K562 (cell line): ENCODE measurements at regions not wholly inside any gene's neighbourhood (a gene's known extent, or its start where the extent isn't known, plus 50 kb on each side); places are given as distances from the start of the nearest gene placed in this dataset.

Source experiments
- ATAC-seq: fragments of 200-7000 bp; cut with Tn5 transposase; 3 replicates; pipeline ENCODE4 v1.9.1; 2020; ENCODE audit warnings: moderate library complexity
- BruUV-seq: library from RNA; stranded (reverse); fragments of 400-500 nt; replicated peaks from 2 replicates; lab custom pipeline; 2021; lab: Mats Ljungman, UMichigan
- CTCF ChIA-PET: fragments of 300-600 bp; formaldehyde crosslinking; extraction: SDS; loops from one replicate; lab custom pipeline; 2021; ENCODE audit warnings: low intra/inter-chr PET ratio; lab: Yijun Ruan, JAX
- POLR2A ChIA-PET: fragments of 300-600, 350-650 bp; sonication (Branson Sonifier 250); formaldehyde crosslinking; extraction: SDS; loops from one replicate; lab custom pipeline; 2021; ENCODE audit warnings: antibody characterized with exemption, inconsistent platforms; lab: Yijun Ruan, JAX
- DNase-seq, 4 experiments: peaks; one replicate each; pipeline versions ENCODE4 v3.0.0 to v3.0.0-alpha.2; 2011 to 2018; ENCODE audit warnings: low spot score in 3 of 4, mixed read lengths in 3 of 4; ENCODE audit errors: extremely low read depth in 1 of 4
- FAIRE-seq: peaks from 2 replicates; lab custom pipeline; 2011; peaks lifted over from hg19 to GRCh38; lab: Jason Lieb, UNC
- H2AFZ ChIP-seq: 2 replicates; pipeline ENCODE4 v1.6.0; 2011; ENCODE audit warnings: low read depth, low read length, control low read depth, inconsistent platforms
- H3K27ac ChIP-seq: fragments of 200-600 bp; 3 replicates; pipeline ENCODE4 v1.8.0; 2011; ENCODE audit warnings: low read depth, mild to moderate bottlenecking, control low read depth, inconsistent platforms, low read length, moderate library complexity, mixed read lengths; ENCODE audit errors: extremely low read depth
- H3K27me3 ChIP-seq, 2 experiments: fragments of 300-600 bp in 1 of 2; 2 replicates in 1 of 2; 3 replicates in 1 of 2; pipeline versions ENCODE4 v1.6.0 to v1.8.0; 2011; ENCODE audit warnings: inconsistent platforms in 2 of 2, low read length in 2 of 2, mild to moderate bottlenecking in 1 of 2, mixed read lengths in 1 of 2, moderate library complexity in 1 of 2; ENCODE audit not compliant: control insufficient read depth in 2 of 2, insufficient read depth in 2 of 2
- H3K36me3 ChIP-seq: fragments of 300-600 bp; 3 replicates; pipeline ENCODE4 v1.8.0; 2011; ENCODE audit warnings: mild to moderate bottlenecking, low read length, inconsistent platforms; ENCODE audit not compliant: control insufficient read depth, insufficient read depth
- H3K4me1 ChIP-seq, 2 experiments: fragments of 200-600 bp in 1 of 2; replicated peaks in 1 of 2; 2 replicates in 1 of 2; 3 replicates in 1 of 2; pipeline versions ENCODE4 v1.5.1 to v1.8.0; 2011; ENCODE audit warnings: inconsistent platforms in 2 of 2, low read length in 2 of 2, mild to moderate bottlenecking in 1 of 2, mixed read lengths in 1 of 2, moderate library complexity in 1 of 2; ENCODE audit not compliant: control insufficient read depth in 2 of 2, insufficient read depth in 2 of 2
- H3K4me2 ChIP-seq: 2 replicates; pipeline ENCODE4 v1.6.1; 2011; ENCODE audit warnings: low read length, control low read depth, inconsistent platforms, mixed read lengths; ENCODE audit not compliant: insufficient read depth
- H3K4me3 ChIP-seq: fragments of 200-600 bp; sonication (generic), shearing (Covaris generic); 2 replicates; pipeline ENCODE4 v1.5.1; 2016; ENCODE audit warnings: control low read depth, inconsistent platforms
- H3K79me2 ChIP-seq: fragments of 200-600 bp; 3 replicates; pipeline ENCODE4 v1.8.0; 2011; ENCODE audit warnings: low read length, inconsistent platforms; ENCODE audit not compliant: control insufficient read depth, insufficient read depth
- H3K9ac ChIP-seq, 2 experiments: 2 replicates each; pipeline versions ENCODE4 v1.6.0 to v1.6.1; 2011; ENCODE audit warnings: low read depth in 2 of 2, low read length in 2 of 2, control low read depth in 1 of 2, inconsistent platforms in 1 of 2, mild to moderate bottlenecking in 1 of 2, mixed read lengths in 1 of 2; ENCODE audit not compliant: insufficient read depth in 1 of 2
- H3K9me1 ChIP-seq: one replicate; pipeline ENCODE4 v1.6.0; 2011; ENCODE audit warnings: inconsistent platforms, mild to moderate bottlenecking, low read length, moderate library complexity; ENCODE audit not compliant: control insufficient read depth, insufficient read depth
- H3K9me3 ChIP-seq: replicated peaks from 2 replicates; pipeline ENCODE4 v1.5.1; 2011; ENCODE audit warnings: low read depth, low read length, inconsistent platforms; ENCODE audit not compliant: control insufficient read depth, insufficient read depth
- H4K20me1 ChIP-seq: replicated peaks from 2 replicates; pipeline ENCODE4 v1.6.1; 2011; ENCODE audit warnings: low read length, inconsistent platforms, mixed read lengths; ENCODE audit not compliant: control insufficient read depth, insufficient read depth
- ASH1L ChIP-seq: fragments of 450-650 bp; IDR thresholded peaks from 2 replicates; pipeline ENCODE4 v1.6.1; 2018; ENCODE audit warnings: borderline replicate concordance, mild to moderate bottlenecking, low read depth; ENCODE audit not compliant: partially characterized antibody
- GATA2 ChIP-seq: sonication (generic); formaldehyde crosslinking; IDR thresholded peaks from 2 replicates; pipeline ENCODE4 v1.4.0; 2020; ENCODE audit warnings: mild to moderate bottlenecking, missing genetic modification reagents
- KAT8 ChIP-seq: fragments of 450-650 bp; IDR thresholded peaks from 2 replicates; pipeline ENCODE4 v1.6.1; 2016; ENCODE audit warnings: low read depth, mild to moderate bottlenecking
- SNRNP70 ChIP-seq: fragments of 200-400 bp; formaldehyde crosslinking; optimal IDR thresholded peaks from 2 replicates; pipeline ENCODE3; 2017; ENCODE audit warnings: low read depth, low read length
- TAL1 ChIP-seq: fragments of 450-650 bp; IDR thresholded peaks from 2 replicates; pipeline ENCODE4 v1.6.1; 2016; ENCODE audit warnings: mild to moderate bottlenecking
- ZNF740 ChIP-seq, 3 experiments: fragments of 200-800 bp in 1 of 3; sonication (Bioruptor generic) in 1 of 3; sonication (generic) in 1 of 3; formaldehyde crosslinking in 1 of 3; IDR thresholded peaks; 2 replicates each; pipeline versions ENCODE4 v1.6.1 to v1.8.0; 2016 to 2022; ENCODE audit warnings: mild to moderate bottlenecking in 2 of 3, missing compliant biosample characterization in 2 of 3, missing genetic modification characterization in 2 of 3, missing genetic modification reagents in 1 of 3
- WGBS: fragments of 100-300 bp; shearing (Covaris generic); methylation state at CpG from one replicate; pipeline ENCODE4 v1.1.6; 2016; ENCODE audit warnings: low coverage, mixed read lengths; ENCODE audit not compliant: insufficient coverage; ENCODE audit errors: missing lambda C conversion rate; 5-methylcytosine and 5-hydroxymethylcytosine counted together
- in situ Hi-C: fragments of 300-500 bp; cut with MboI; formaldehyde crosslinking; loops from 4 replicates; pipeline ENCODE4 v1.15.0; 2018; ENCODE audit warnings: inconsistent platforms, mixed read lengths
- intact Hi-C: fragments of 100-400 bp; cut with micrococcal nuclease; formaldehyde crosslinking; loops from 2 replicates; pipeline ENCODE4 v1.14.2; 2022

GRCh38 chr10:8392216-8392615 is 337.7 kb downstream of the GATA3 start:
- WGBS: 0% methylated on average over 2 of the region's 2 CpGs
- BruUV-seq: no TSS peak
- DNase-seq: no peak

GRCh38 chr10:8393531-8393930 is 339.0 kb downstream of the GATA3 start:
- Histone ChIP-seq H4K20me1 (no peaks in the 10 kb centered on the region), H2AFZ (no peak overlapping the region), H3K9me3 (no peaks in the 10 kb centered on the region), H3K4me3 (no peak overlapping the region), H3K9me1 (no peaks in the 10 kb centered on the region), H3K27me3 (no peaks in the 10 kb centered on the region), H3K79me2 (no peaks in the 10 kb centered on the region), H3K27ac (no peak overlapping the region), H3K9ac (no peak overlapping the region), H3K4me2 (no peak overlapping the region), H3K4me1 (no peaks in the 10 kb centered on the region), H3K36me3 (no peaks in the 10 kb centered on the region)
- intact Hi-C loops: no loop called here
- CTCF ChIA-PET: no interaction called here
- POLR2A ChIA-PET: no interaction called here
- in situ Hi-C loops: no loop called here
- no TSS peak for BruUV-seq
- DNase-seq: no peak
- no peak for FAIRE-seq
- no peak for ATAC-seq
- WGBS: 0% methylated on average over 2 of the region's 2 CpGs
- TF ChIP-seq ASH1L (no peak), ZNF740 (CRISPR knock-in tag; IDR thresholded peaks at IDR 0.05) (no peak), ZNF740 (tag; IDR thresholded peaks at IDR 0.05) (no peak), TAL1 (no peak), KAT8 (no peak)

More at GRCh38 chr10:8392216-8392615, 337.7 kb downstream of the GATA3 start:
- ChIA-PET POLR2A (no interaction called here), CTCF (interaction anchor here (0.7 kb wide), 1 partner anchor 558 kb away, joined by 5 read pairs; no protein-coding TSS in a partner anchor)
- Histone ChIP-seq H2AFZ (no peak overlapping the region), H3K36me3 (no peaks in the 10 kb centered on the region), H3K9me3 (no peaks in the 10 kb centered on the region), H3K79me2 (no peaks in the 10 kb centered on the region), H3K27ac (no peak overlapping the region), H4K20me1 (no peaks in the 10 kb centered on the region), H3K4me1 (no peaks in the 10 kb centered on the region), H3K9ac (no peak overlapping the region), H3K4me2 (no peak overlapping the region), H3K4me3 (no peak overlapping the region), H3K27me3 (no peaks in the 10 kb centered on the region), H3K9me1 (no peaks in the 10 kb centered on the region)
- in situ Hi-C loops: no loop called here
- ATAC-seq: no peak
- intact Hi-C loops: no loop called here
- FAIRE-seq: no peak
- TF ChIP-seq GATA2 (CRISPR knock-in tag): no peak
- TF ChIP-seq SNRNP70: no peak
